SK-N-SH treated with all-trans-retinoic acid at 6 μM for 48 hours (cell line): ENCODE measurements at regions not wholly inside any gene's neighbourhood (a gene's known extent, or its start where the extent isn't known, plus 50 kb on each side); places are given as distances from the start of the nearest gene placed in this dataset.
"Not testable (repeated sequence)": the region's sequence is repeated elsewhere in the genome, so short reads cannot be mapped to it uniquely, and the experiment has no call there.

ENCODE experiments used
- ATAC-seq: fragments of 200-7000 bp; cut with Tn5 transposase; 3 replicates; pipeline ENCODE4 v1.9.1; 2020; ENCODE audit warnings: mild to moderate bottlenecking, moderate library complexity
- ARNTL ChIP-seq: fragments of 450-650 bp; formaldehyde crosslinking; IDR thresholded peaks from 2 replicates; pipeline ENCODE4 v1.5.0; 2020; ENCODE audit warnings: low read depth, mild to moderate bottlenecking, moderate library complexity, borderline replicate concordance
- CREB5 ChIP-seq: fragments of 250-450 bp; sonication (Bioruptor Pico); IDR thresholded peaks from 2 replicates; pipeline ENCODE4 v1.5.1; 2020; ENCODE audit warnings: low read depth, mild to moderate bottlenecking, moderate library complexity
- CSDC2 ChIP-seq: fragments of 250-450 bp; sonication (Bioruptor Pico); IDR thresholded peaks from 2 replicates; pipeline ENCODE4 v1.5.0; 2020; ENCODE audit warnings: mild to moderate bottlenecking, moderate library complexity
- CSRNP3 ChIP-seq: fragments of 250-450 bp; sonication (Bioruptor Pico); IDR thresholded peaks from 2 replicates; pipeline ENCODE4 v1.5.1; 2021; ENCODE audit warnings: mild to moderate bottlenecking, moderate library complexity
- ESRRG ChIP-seq: fragments of 250-450 bp; sonication (Bioruptor Pico); IDR thresholded peaks from 2 replicates; pipeline ENCODE4 v1.6.1; 2021; ENCODE audit warnings: mild to moderate bottlenecking
- GLIS3 ChIP-seq: fragments of 250-450 bp; sonication (Bioruptor Pico); IDR thresholded peaks from 2 replicates; pipeline ENCODE4 v1.5.0; 2020; ENCODE audit warnings: mild to moderate bottlenecking, moderate library complexity
- ISL1 ChIP-seq: fragments of 250-450 bp; sonication (Bioruptor Pico); IDR thresholded peaks from 2 replicates; pipeline ENCODE4 v2.1.2; 2022; ENCODE audit warnings: mild to moderate bottlenecking, moderate library complexity
- OSR1 ChIP-seq: fragments of 250-450 bp; sonication (Bioruptor Pico); IDR thresholded peaks from 2 replicates; pipeline ENCODE4 v1.8.0; 2022; ENCODE audit warnings: moderate library complexity, mild to moderate bottlenecking, inconsistent platforms
- POU6F1 ChIP-seq: fragments of 250-450 bp; sonication (Bioruptor Pico); IDR thresholded peaks from 2 replicates; pipeline ENCODE4 v1.8.0; 2021; ENCODE audit warnings: low read depth, mild to moderate bottlenecking, moderate library complexity, borderline replicate concordance
- RARB ChIP-seq: fragments of 250-450 bp; sonication (Bioruptor Pico); IDR thresholded peaks from 2 replicates; pipeline ENCODE4 v1.8.0; 2021; ENCODE audit warnings: mild to moderate bottlenecking, moderate library complexity
- TCF4 ChIP-seq: fragments of 250-450 bp; sonication (Bioruptor Pico); IDR thresholded peaks from 2 replicates; pipeline ENCODE4 v1.8.0; 2021; ENCODE audit warnings: mild to moderate bottlenecking, moderate library complexity, borderline replicate concordance
- TOX ChIP-seq: fragments of 250-450 bp; sonication (Bioruptor Pico); IDR thresholded peaks from 2 replicates; pipeline ENCODE4 v1.8.0; 2021; ENCODE audit warnings: mild to moderate bottlenecking, moderate library complexity, borderline replicate concordance
- TSHZ2 ChIP-seq: fragments of 250-450 bp; sonication (Bioruptor Pico); IDR thresholded peaks from 2 replicates; pipeline ENCODE4 v1.5.0; 2020; ENCODE audit warnings: mild to moderate bottlenecking, moderate library complexity
- ZC3H10 ChIP-seq: fragments of 250-450 bp; sonication (Bioruptor Pico); IDR thresholded peaks from 2 replicates; pipeline ENCODE4 v1.5.1; 2021; ENCODE audit warnings: mild to moderate bottlenecking, moderate library complexity
- ZFP3 ChIP-seq: fragments of 250-450 bp; sonication (Bioruptor Pico); IDR thresholded peaks from 2 replicates; pipeline ENCODE4 v1.5.0; 2020; ENCODE audit warnings: mild to moderate bottlenecking, moderate library complexity
- ZFP30 ChIP-seq: fragments of 450-650 bp; formaldehyde crosslinking; IDR thresholded peaks from 2 replicates; pipeline ENCODE4 v1.5.0; 2022; ENCODE audit warnings: mild to moderate bottlenecking, moderate library complexity
- ZNF70 ChIP-seq: fragments of 450-650 bp; formaldehyde crosslinking; IDR thresholded peaks from 2 replicates; pipeline ENCODE4 v1.5.0; 2020; ENCODE audit warnings: mild to moderate bottlenecking, moderate library complexity
- ZNF8 ChIP-seq: fragments of 450-650 bp; formaldehyde crosslinking; IDR thresholded peaks from 2 replicates; pipeline ENCODE4 v1.5.0; 2020; ENCODE audit warnings: mild to moderate bottlenecking, moderate library complexity

- ATAC-seq, result no peak
- TF ChIP-seq ARNTL (CRISPR knock-in tag), result no peak
- no peak for TF ChIP-seq TCF4 (CRISPR knock-in tag)
- TF ChIP-seq POU6F1 (CRISPR knock-in tag), result no peak
- no peak for TF ChIP-seq ESRRG (CRISPR knock-in tag)
- no peak for TF ChIP-seq CSDC2 (CRISPR knock-in tag)
- TF ChIP-seq ZFP30 (CRISPR knock-in tag), result no peak
- no peak for TF ChIP-seq OSR1 (CRISPR knock-in tag)
- TF ChIP-seq, all 23 proteins: peak for 0
These were observed 166.9 kb upstream of the CCNH start for GRCh38 chr5:87579678-87580077.

- no peak for TF ChIP-seq TSHZ2 (CRISPR knock-in tag)
- no peak for TF ChIP-seq CSRNP3 (CRISPR knock-in tag)
- TF ChIP-seq CSDC2 (CRISPR knock-in tag), result no peak
- TF ChIP-seq ZFP3, result no peak
- no peak for TF ChIP-seq TOX
- no peak for TF ChIP-seq POU6F1 (CRISPR knock-in tag)
- TF ChIP-seq TCF4 (CRISPR knock-in tag), result no peak
- TF ChIP-seq ZNF70 (CRISPR knock-in tag), result no peak
- TF ChIP-seq ISL1 (CRISPR knock-in tag), result no peak
- no peak for TF ChIP-seq CREB5 (CRISPR knock-in tag)
- ATAC-seq, result no peak
These were observed 164.1 kb upstream of the CCNH start for GRCh38 chr5:87576867-87577266.

- not testable (repeated sequence) for ATAC-seq
These were observed 163.6 kb upstream of the CCNH start for GRCh38 chr5:87576306-87576705.

GRCh38 chr5:87574106-87574505, 161.4 kb upstream of the CCNH start:
- no peak for TF ChIP-seq RARB (CRISPR knock-in tag)
- no peak for TF ChIP-seq ISL1 (CRISPR knock-in tag)
- TF ChIP-seq CREB5 (CRISPR knock-in tag), result no peak
- TF ChIP-seq ZC3H10 (CRISPR knock-in tag), result no peak
- TF ChIP-seq ARNTL (CRISPR knock-in tag), result no peak
- TF ChIP-seq GLIS3 (CRISPR knock-in tag), result no peak
- no peak for TF ChIP-seq TSHZ2 (CRISPR knock-in tag)
- TF ChIP-seq ZFP3, result no peak
- TF ChIP-seq ZNF8 (CRISPR knock-in tag), result no peak
- no peak for TF ChIP-seq ESRRG (CRISPR knock-in tag)
- ATAC-seq, result no peak
